ENCODE measurements at regions not wholly inside any gene's neighbourhood (a gene's known extent, or its start where the extent isn't known, plus 50 kb on each side); places are given as distances from the start of the nearest gene placed in this dataset.

DNA sequence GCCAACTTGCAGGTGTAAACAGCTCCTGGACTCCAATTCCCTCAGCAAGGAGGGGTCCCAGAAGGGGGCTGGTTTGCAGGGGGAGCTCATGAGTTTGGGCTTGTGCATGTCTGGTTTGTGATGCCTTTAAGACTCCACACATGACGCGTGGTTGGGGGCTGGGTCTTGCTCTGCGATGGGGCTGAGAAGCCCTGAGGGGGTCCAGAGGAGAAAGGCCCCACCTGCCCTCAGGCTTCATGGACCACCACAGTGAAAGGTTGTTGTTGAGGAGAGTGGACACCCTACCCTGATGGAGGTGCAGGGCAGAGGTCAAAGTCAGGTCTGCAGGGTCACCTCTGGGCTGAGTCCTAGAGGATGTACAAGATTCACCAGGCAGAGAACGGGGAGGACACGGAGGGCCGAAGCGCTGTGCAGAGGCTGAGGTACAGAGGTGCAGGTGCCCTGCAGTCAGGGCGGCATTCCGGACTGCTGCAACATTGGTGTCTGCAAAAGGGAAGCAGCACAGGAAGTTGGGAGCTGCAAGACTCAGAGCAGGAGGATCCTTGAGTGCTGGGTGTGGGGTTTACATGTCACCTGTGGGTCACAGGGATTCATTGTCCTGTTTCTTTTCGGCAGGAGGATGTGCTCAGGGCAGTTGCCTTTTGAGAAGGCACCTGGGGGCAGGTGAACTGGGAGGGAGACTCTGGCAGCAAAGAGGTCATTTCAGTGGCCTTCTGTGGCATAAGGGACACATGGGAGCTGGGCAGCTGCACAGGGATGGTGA lies 399.4 kb downstream of the PTPRU start:
- Histone ChIP-seq H3K36me3 (ENCODE audit: control insufficient read depth, insufficient read depth, low read length) (no peaks in the 10 kb centered on the region), H3K27me3 (ENCODE audit: control insufficient read depth, insufficient read depth, low read length) (no peaks in the 10 kb centered on the region), H3K4me3 (ENCODE audit: low read depth, low read length) (no peak overlapping the region)
- no peak for DNase-seq (ENCODE audit: low read depth)
- TF ChIP-seq, protein P1, sequence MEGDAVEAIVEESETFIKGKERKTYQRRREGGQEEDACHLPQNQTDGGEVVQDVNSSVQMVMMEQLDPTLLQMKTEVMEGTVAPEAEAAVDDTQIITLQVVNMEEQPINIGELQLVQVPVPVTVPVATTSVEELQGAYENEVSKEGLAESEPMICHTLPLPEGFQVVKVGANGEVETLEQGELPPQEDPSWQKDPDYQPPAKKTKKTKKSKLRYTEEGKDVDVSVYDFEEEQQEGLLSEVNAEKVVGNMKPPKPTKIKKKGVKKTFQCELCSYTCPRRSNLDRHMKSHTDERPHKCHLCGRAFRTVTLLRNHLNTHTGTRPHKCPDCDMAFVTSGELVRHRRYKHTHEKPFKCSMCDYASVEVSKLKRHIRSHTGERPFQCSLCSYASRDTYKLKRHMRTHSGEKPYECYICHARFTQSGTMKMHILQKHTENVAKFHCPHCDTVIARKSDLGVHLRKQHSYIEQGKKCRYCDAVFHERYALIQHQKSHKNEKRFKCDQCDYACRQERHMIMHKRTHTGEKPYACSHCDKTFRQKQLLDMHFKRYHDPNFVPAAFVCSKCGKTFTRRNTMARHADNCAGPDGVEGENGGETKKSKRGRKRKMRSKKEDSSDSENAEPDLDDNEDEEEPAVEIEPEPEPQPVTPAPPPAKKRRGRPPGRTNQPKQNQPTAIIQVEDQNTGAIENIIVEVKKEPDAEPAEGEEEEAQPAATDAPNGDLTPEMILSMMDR (IDR thresholded peaks at IDR 0.05; ENCODE audit: insufficient read depth, low read length, poor library complexity, severe bottlenecking) = no peak

DNA sequence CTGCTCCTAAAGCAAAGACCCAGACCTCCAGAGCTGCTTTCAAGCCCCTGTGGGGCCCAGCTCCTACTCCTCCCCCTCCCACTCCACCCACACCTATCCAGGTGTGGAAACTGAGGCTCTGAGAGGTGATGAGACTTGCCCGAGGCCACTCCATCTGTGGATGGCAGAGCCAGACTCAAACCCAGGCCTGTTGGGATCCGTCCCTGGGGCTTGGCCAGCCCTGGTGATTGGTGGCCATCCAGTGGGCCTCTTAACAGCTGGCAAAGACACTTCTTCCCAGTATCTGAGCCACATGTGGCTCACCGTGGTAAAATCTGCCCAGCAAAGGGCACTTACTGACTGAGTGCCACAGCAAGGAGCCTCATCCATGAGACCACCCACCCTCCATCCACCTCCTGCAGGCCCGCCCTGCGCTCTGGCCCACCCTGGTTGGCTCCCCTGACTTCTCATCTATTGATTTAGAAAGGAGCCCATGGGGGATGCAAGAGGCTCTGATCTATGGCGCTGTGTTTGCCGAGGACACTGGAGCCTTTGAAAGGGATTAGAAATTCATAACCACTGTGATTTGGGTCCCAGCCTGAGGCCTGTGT lies 398.5 kb downstream of the PTPRU start:
- Histone ChIP-seq H3K4me3 (ENCODE audit: low read depth, low read length) (no peak overlapping the region), H3K27me3 (ENCODE audit: control insufficient read depth, insufficient read depth, low read length) (no peaks in the 10 kb centered on the region), H3K36me3 (ENCODE audit: control insufficient read depth, insufficient read depth, low read length) (no peaks in the 10 kb centered on the region)
- no peak for DNase-seq (ENCODE audit: low read depth)
- TF ChIP-seq, protein P1 (IDR thresholded peaks at IDR 0.05; ENCODE audit: insufficient read depth, low read length, poor library complexity, severe bottlenecking) = no peak

DNA sequence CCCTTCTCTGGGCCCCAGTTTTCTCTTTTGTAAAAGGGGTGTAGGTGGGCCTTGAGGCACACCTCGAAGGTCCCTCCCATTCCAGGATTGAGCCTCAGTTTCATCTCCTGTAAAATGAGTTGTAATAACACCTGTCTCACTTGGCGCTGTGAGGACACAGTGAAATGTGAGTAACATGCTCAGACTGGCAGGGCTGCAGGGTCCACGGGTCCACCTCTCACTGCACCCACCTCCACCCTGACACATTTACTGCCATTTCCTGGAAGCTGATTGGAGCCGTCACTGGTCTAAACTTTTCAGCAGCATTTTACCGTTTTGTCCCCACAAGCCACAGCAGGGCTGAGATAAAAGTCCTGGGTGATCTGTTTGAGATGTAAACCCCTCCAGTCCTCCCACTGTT lies 398.0 kb downstream of the PTPRU start:
- TF ChIP-seq, protein P1 (IDR thresholded peaks at IDR 0.05; ENCODE audit: insufficient read depth, low read length, poor library complexity, severe bottlenecking) = no peak
- Histone ChIP-seq H3K36me3 (ENCODE audit: control insufficient read depth, insufficient read depth, low read length) (no peaks in the 10 kb centered on the region), H3K4me3 (ENCODE audit: low read depth, low read length) (no peak overlapping the region), H3K27me3 (ENCODE audit: control insufficient read depth, insufficient read depth, low read length) (no peaks in the 10 kb centered on the region)
- DNase-seq (ENCODE audit: low read depth) = no peak

DNA sequence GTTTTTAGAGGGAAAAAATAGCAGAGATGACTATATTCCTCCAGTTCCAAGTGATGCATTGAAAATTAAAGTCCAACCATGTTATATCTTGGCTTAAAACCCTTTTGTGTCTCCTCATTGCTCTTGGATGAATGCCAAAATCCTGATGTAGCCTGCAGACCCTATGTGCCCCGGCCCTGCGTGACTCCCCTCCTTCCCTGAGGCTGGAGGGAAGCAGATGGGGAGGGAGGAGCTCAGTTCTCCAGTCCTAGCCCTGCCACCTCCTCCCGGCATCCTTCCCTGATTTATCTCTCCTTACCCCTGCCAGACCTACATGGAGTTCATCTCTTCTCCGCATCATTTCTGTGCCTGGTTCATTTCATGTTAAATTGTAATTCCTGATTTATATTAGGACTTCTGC lies 397.4 kb downstream of the PTPRU start:
- no peak for DNase-seq (ENCODE audit: low read depth)
- TF ChIP-seq, protein P1 (IDR thresholded peaks at IDR 0.05; ENCODE audit: insufficient read depth, low read length, poor library complexity, severe bottlenecking) = no peak
- Histone ChIP-seq H3K36me3 (ENCODE audit: control insufficient read depth, insufficient read depth, low read length) (no peaks in the 10 kb centered on the region), H3K4me3 (ENCODE audit: low read depth, low read length) (no peak overlapping the region), H3K27me3 (ENCODE audit: control insufficient read depth, insufficient read depth, low read length) (no peaks in the 10 kb centered on the region)

DNA sequence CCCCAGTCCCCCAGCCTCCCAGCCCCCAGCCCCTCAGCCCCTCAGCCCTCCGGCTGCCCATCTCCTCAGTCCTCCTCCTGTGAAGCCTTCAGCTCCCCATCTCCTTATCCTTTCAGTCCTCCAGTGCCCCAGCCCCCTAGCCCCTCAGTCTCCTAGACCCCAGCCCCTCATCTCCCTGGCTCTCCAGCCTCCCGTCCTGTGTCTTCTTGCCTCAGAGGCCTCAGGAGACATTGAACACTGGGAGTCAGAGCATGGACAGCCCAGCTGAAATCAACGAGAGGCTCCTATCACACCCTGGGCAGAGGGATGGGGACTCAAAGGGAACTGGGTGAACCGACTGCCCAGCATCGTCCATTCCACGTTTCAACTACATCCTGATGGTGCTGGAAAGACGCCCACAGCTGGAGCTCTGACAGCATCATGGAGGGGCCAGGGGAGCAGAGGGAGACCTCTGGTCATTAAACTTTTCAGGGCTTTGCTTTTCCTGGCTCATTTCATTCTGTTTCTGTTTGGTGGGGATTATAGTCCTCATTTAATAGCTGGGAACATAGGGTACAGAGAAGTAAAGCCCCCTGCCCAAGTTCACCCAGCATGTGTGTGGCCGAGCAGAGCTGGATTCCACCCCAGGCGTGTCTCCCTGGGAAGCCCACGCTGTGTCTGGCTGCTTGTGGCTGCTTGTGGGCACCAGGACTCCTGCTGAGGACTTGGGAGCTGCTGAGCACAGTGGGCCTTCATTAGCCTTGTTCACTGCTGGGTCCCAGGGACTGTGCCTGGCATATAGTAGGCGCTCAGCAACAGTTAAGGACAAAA lies 396.7 kb downstream of the PTPRU start:
- TF ChIP-seq, protein P1 (IDR thresholded peaks at IDR 0.05; ENCODE audit: insufficient read depth, low read length, poor library complexity, severe bottlenecking) = no peak
- H3K27me3 ChIP-seq (ENCODE audit: control insufficient read depth, insufficient read depth, low read length) = no peaks in the 10 kb centered on the region
- H3K4me3 ChIP-seq (ENCODE audit: low read depth, low read length) = no peak overlapping the region
- no peaks in the 10 kb centered on the region for H3K36me3 ChIP-seq (ENCODE audit: control insufficient read depth, insufficient read depth, low read length)
- DNase-seq (ENCODE audit: low read depth) = no peak

Data from kidney epithelial cell (primary cell).